ENCODE measurements at regions not wholly inside any gene's neighbourhood (a gene's known extent, or its start where the extent isn't known, plus 50 kb on each side); places are given as distances from the start of the nearest gene placed in this dataset.

- no peak overlapping the region for H3K27ac ChIP-seq
- H3K27me3 ChIP-seq (ENCODE audit: insufficient read depth, low read depth, severe bottlenecking): no peaks in the 10 kb centered on the region
- H3K36me3 ChIP-seq: no peaks in the 10 kb centered on the region
- no peak for DNase-seq
- no peaks in the 10 kb centered on the region for H3K9me3 ChIP-seq (ENCODE audit: severe bottlenecking)
- no peak overlapping the region for H3K4me3 ChIP-seq (ENCODE audit: low read depth, low read length)
- no peak for TF ChIP-seq CTCF (IDR thresholded peaks at IDR 0.05; ENCODE audit: low read depth, low read length)
Observed at GRCh38 chr15:35168464-35168863, 83.4 kb upstream of the NANOGP8 start.

GRCh38 chr15:35167675-35168074, 82.6 kb upstream of the NANOGP8 start:
- H3K9me3 ChIP-seq (ENCODE audit: severe bottlenecking): no peaks in the 10 kb centered on the region
- no peaks in the 10 kb centered on the region for H3K36me3 ChIP-seq
- no peak for TF ChIP-seq CTCF (IDR thresholded peaks at IDR 0.05; ENCODE audit: low read depth, low read length)
- H3K27ac ChIP-seq: no peak overlapping the region
- DNase-seq: peak; percentile 23
- no peak overlapping the region for H3K4me3 ChIP-seq (ENCODE audit: low read depth, low read length)
- no peaks in the 10 kb centered on the region for H3K27me3 ChIP-seq (ENCODE audit: insufficient read depth, low read depth, severe bottlenecking)

- TF ChIP-seq CTCF (IDR thresholded peaks at IDR 0.05; ENCODE audit: low read depth, low read length): no peak
- Histone ChIP-seq H3K27me3 (ENCODE audit: insufficient read depth, low read depth, severe bottlenecking) (no peaks in the 10 kb centered on the region), H3K27ac (no peak overlapping the region), H3K36me3 (no peaks in the 10 kb centered on the region), H3K4me3 (ENCODE audit: low read depth, low read length) (no peak overlapping the region), H3K9me3 (ENCODE audit: severe bottlenecking) (no peaks in the 10 kb centered on the region)
- peak; percentile 55 for DNase-seq
Observed at GRCh38 chr15:35166730-35167359, 81.8 kb upstream of the NANOGP8 start.

- no peak for TF ChIP-seq CTCF (IDR thresholded peaks at IDR 0.05; ENCODE audit: low read depth, low read length)
Observed at GRCh38 chr15:35161694-35162093, 76.6 kb upstream of the NANOGP8 start.

GRCh38 chr15:35159170-35159569, 74.1 kb upstream of the NANOGP8 start:
- Histone ChIP-seq H3K27ac (no peak overlapping the region), H3K4me3 (ENCODE audit: low read depth, low read length) (no peak overlapping the region), H3K27me3 (ENCODE audit: insufficient read depth, low read depth, severe bottlenecking) (no peaks in the 10 kb centered on the region), H3K36me3 (no peaks in the 10 kb centered on the region), H3K9me3 (ENCODE audit: severe bottlenecking) (no peaks in the 10 kb centered on the region)
- DNase-seq: no peak
- TF ChIP-seq CTCF (IDR thresholded peaks at IDR 0.05; ENCODE audit: low read depth, low read length): no peak

More at GRCh38 chr15:35161694-35162093, 76.6 kb upstream of the NANOGP8 start:
- Histone ChIP-seq H3K9me3 (ENCODE audit: severe bottlenecking) (no peaks in the 10 kb centered on the region), H3K27me3 (ENCODE audit: insufficient read depth, low read depth, severe bottlenecking) (no peaks in the 10 kb centered on the region), H3K36me3 (no peaks in the 10 kb centered on the region), H3K4me3 (ENCODE audit: low read depth, low read length) (no peak overlapping the region), H3K27ac (no peak overlapping the region)
- DNase-seq: no peak

GRCh38 chr15:35151782-35152181, 66.7 kb upstream of the NANOGP8 start:
- Histone ChIP-seq H3K36me3 (no peaks in the 10 kb centered on the region), H3K4me3 (ENCODE audit: low read depth, low read length) (no peak overlapping the region), H3K27ac (no peak overlapping the region), H3K27me3 (ENCODE audit: insufficient read depth, low read depth, severe bottlenecking) (no peaks in the 10 kb centered on the region), H3K9me3 (ENCODE audit: severe bottlenecking) (no peaks in the 10 kb centered on the region)
- no peak for DNase-seq
- TF ChIP-seq CTCF (IDR thresholded peaks at IDR 0.05; ENCODE audit: low read depth, low read length): no peak

Measured in WERI-Rb-1 (cell line).